ENCODE measurements at regions not wholly inside any gene's neighbourhood (a gene's known extent, or its start where the extent isn't known, plus 50 kb on each side); places are given as distances from the start of the nearest gene placed in this dataset.

GRCh38 chr15:46307746-46308145 lies 672.9 kb downstream of the SQOR start:
- TF ChIP-seq ZFX (IDR thresholded peaks at IDR 0.05; ENCODE audit: borderline replicate concordance) (no peak), CTCF (IDR thresholded peaks at IDR 0.05) (no peak)

GRCh38 chr15:46309914-46310313 lies 675.1 kb downstream of the SQOR start:
- no peak for TF ChIP-seq ZFX (IDR thresholded peaks at IDR 0.05; ENCODE audit: borderline replicate concordance)
- no peak for TF ChIP-seq CTCF (IDR thresholded peaks at IDR 0.05)

More at GRCh38 chr15:46307746-46308145, 672.9 kb downstream of the SQOR start:
- no peak overlapping the region for H3K27ac ChIP-seq

GRCh38 chr15:46312133-46312740 lies 677.4 kb downstream of the SQOR start:
- no peak overlapping the region for H3K27ac ChIP-seq
- no peak for TF ChIP-seq ZFX (IDR thresholded peaks at IDR 0.05; ENCODE audit: borderline replicate concordance)
- TF ChIP-seq CTCF (IDR thresholded peaks at IDR 0.05) = peak; percentile 95

More at GRCh38 chr15:46309914-46310313, 675.1 kb downstream of the SQOR start:
- no peak overlapping the region for H3K27ac ChIP-seq

- TF ChIP-seq ZFX (IDR thresholded peaks at IDR 0.05; ENCODE audit: borderline replicate concordance) (no peak), CTCF (IDR thresholded peaks at IDR 0.05) (no peak)
- no peak overlapping the region for H3K27ac ChIP-seq
Observed at GRCh38 chr15:46315434-46315833, 680.6 kb downstream of the SQOR start.

GRCh38 chr15:46316024-46316423 lies 681.2 kb downstream of the SQOR start:
- no peak overlapping the region for H3K27ac ChIP-seq
- no peak for TF ChIP-seq ZFX (IDR thresholded peaks at IDR 0.05; ENCODE audit: borderline replicate concordance)
- no peak for TF ChIP-seq CTCF (IDR thresholded peaks at IDR 0.05)

GRCh38 chr15:46317029-46317428 lies 682.2 kb downstream of the SQOR start:
- TF ChIP-seq CTCF (IDR thresholded peaks at IDR 0.05) = no peak
- no peak for TF ChIP-seq ZFX (IDR thresholded peaks at IDR 0.05; ENCODE audit: borderline replicate concordance)
- no peak overlapping the region for H3K27ac ChIP-seq

GRCh38 chr15:46322753-46323152 lies 687.9 kb downstream of the SQOR start:
- TF ChIP-seq ZFX (IDR thresholded peaks at IDR 0.05; ENCODE audit: borderline replicate concordance) (no peak), CTCF (IDR thresholded peaks at IDR 0.05) (no peak)
- no peak overlapping the region for H3K27ac ChIP-seq
